Stimulated activated naive CD8-positive, alpha-beta T cell treated with anti-CD3 and anti-CD28 coated beads, Interleukin-15, amount 100 ng/mL, for 72 hours (primary cell): ENCODE measurements at regions not wholly inside any gene's neighbourhood (a gene's known extent, or its start where the extent isn't known, plus 50 kb on each side); places are given as distances from the start of the nearest gene placed in this dataset.

Experiments
- ATAC-seq: fragments of 150-1000 bp; cut with Tn5 transposase; 2 replicates; pipeline ENCODE4 v1.10.0; 2021; ENCODE audit warnings: mild to moderate bottlenecking, moderate library complexity
- DNase-seq, 2 donors: peaks; one replicate each; pipeline ENCODE4 v3.0.0; 2021 to 2022
- H3K27ac Mint-ChIP-seq, 2 donors: one replicate each; pipeline ENCODE4 v1.8.0; 2022; ENCODE audit warnings: mild to moderate bottlenecking in 2 of 2, mixed read lengths in 2 of 2, moderate library complexity in 2 of 2
- H3K27me3 Mint-ChIP-seq: one replicate; pipeline ENCODE4 v1.8.0; 2022; ENCODE audit warnings: mixed read lengths
- H3K4me1 Mint-ChIP-seq: one replicate; pipeline ENCODE4 v1.8.0; 2022; ENCODE audit warnings: mild to moderate bottlenecking, mixed read lengths
- H3K4me3 Mint-ChIP-seq, 2 donors: one replicate each; pipeline ENCODE4 v1.8.0; 2022; ENCODE audit warnings: mild to moderate bottlenecking in 2 of 2, mixed read lengths in 2 of 2, moderate library complexity in 1 of 2
- H3K9me3 Mint-ChIP-seq, 2 donors: one replicate each; pipeline ENCODE4 v1.8.0; 2022; ENCODE audit warnings: mixed read lengths in 2 of 2

- no peak overlapping the region for H3K27ac Mint-ChIP-seq
- no peaks in the 10 kb centered on the region for H3K4me1 Mint-ChIP-seq
- ATAC-seq (no peak), DNase-seq (no peak)
- H3K27me3 Mint-ChIP-seq = peaks cover 19% of the 10 kb centered on the region
- peaks cover 0 to 6% of the 10 kb centered on the region in 2 donors for H3K9me3 Mint-ChIP-seq
- no peak overlapping the region for H3K4me3 Mint-ChIP-seq
Measured at GRCh38 chr3:11949351-11949750, 54.8 kb upstream of the SYN2 start.

DNA sequence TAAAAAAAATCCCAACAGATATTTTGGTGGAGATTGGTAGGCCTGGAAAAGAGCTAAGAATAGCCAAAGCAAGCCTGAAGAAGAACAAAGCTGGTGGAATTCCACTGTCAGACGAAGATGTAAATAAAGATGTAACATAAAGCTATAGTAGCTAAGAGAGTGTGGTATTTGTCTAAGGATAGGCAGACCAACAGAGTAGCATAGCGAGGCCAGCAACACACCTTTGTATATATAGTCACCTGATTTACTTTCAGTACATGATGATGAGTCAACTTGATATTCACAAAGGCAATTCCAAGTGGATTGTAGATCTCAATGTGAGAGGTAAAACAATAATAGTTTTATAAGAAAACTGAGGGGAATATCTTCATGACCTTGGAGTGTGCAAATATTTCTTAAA, 53.6 kb upstream of the SYN2 start:
- ATAC-seq (no peak), DNase-seq (no peak)
- H3K27me3 Mint-ChIP-seq = peaks cover 19% of the 10 kb centered on the region
- H3K4me1 Mint-ChIP-seq = no peaks in the 10 kb centered on the region
- H3K27ac Mint-ChIP-seq = no peak overlapping the region
- H3K4me3 Mint-ChIP-seq = no peak overlapping the region
- H3K9me3 Mint-ChIP-seq = peaks cover 0 to 6% of the 10 kb centered on the region in 2 donors

DNA sequence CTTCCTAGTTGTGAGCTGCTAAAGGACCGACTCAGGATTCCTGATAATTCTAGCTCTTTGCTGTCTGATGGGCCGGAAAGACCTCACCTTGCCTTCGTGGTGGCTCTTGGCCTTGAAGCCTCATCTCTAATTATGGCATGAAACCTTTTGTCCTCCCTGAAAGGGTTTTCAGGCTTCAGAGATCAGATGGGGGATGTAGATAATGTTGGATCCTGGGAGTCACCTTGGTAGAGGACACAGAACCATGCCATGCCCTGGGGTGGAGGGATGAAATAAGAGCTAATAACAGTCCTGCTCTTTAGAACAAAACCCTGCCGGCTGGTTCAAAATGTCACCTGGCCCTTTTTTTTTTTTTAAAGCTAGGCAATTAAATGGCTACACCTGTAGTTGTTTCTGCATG, 50.8 kb upstream of the SYN2 start:
- Mint-ChIP-seq H3K27ac (no peak overlapping the region), H3K4me3 (no peak overlapping the region), H3K27me3 (peaks cover 19% of the 10 kb centered on the region), H3K9me3 (peaks cover 0 to 6% of the 10 kb centered on the region in 2 donors), H3K4me1 (no peaks in the 10 kb centered on the region)
- DNase-seq (no peak), ATAC-seq (no peak)

- H3K4me1 Mint-ChIP-seq = no peaks in the 10 kb centered on the region
- H3K9me3 Mint-ChIP-seq = peaks cover 0 to 6% of the 10 kb centered on the region in 2 donors
- H3K27me3 Mint-ChIP-seq = peaks cover 19% of the 10 kb centered on the region
- no peak overlapping the region for H3K27ac Mint-ChIP-seq
- DNase-seq = no peak
- ATAC-seq = no peak
- no peak overlapping the region for H3K4me3 Mint-ChIP-seq
Measured at GRCh38 chr3:11953778-11954177, 50.4 kb upstream of the SYN2 start.

DNA sequence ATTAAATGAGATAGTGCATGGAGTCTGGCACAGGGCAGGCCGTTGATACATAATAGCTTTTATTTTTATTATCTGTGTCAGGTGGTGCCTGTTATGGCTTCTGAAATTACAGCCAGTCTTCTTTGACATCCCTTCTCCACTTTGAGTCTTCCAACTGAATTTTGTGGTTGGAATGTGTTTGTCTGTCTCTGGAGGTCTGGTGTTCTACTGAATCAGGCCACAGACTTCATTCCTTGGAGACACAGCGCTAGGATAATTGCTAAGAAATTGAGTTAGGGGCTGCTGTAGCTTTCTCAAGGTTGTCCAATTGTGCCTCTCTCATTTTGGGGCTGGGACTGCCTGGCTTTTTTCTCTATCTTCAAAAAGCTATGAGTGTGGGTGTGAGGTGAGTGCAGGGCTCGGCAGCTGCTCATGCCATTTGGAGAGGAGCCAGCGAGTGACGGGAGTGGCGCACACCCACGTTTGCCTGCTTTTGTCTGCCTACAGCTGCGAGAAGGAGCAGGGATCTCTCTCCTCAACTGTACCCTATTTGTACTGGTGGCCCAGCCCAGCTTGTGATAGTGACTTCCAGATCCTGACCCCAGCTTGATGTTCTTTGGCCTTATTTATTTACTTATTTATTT, 49.8 kb upstream of the SYN2 start:
- DNase-seq = no peak
- no peak for ATAC-seq
- Mint-ChIP-seq H3K4me1 (no peaks in the 10 kb centered on the region), H3K27ac (no peak overlapping the region), H3K9me3 (peaks cover 0 to 9% of the 10 kb centered on the region in 2 donors), H3K27me3 (peaks cover 19% of the 10 kb centered on the region), H3K4me3 (no peak overlapping the region)
